GM12873 (cell line): ENCODE measurements at regions not wholly inside any gene's neighbourhood (a gene's known extent, or its start where the extent isn't known, plus 50 kb on each side); places are given as distances from the start of the nearest gene placed in this dataset.
A peak's percentile ranks its signal among the peaks of the same experiment; 100 is the strongest.

Experiments
- TF ChIP-seq, protein P1 (sequence below): IDR thresholded peaks from 2 replicates; pipeline ENCODE4 v1.5.1; 2012; ENCODE audit warnings: low read depth, mild to moderate bottlenecking, moderate library complexity, low read length, control low read depth; ENCODE audit not compliant: insufficient read depth; ENCODE audit errors: missing control alignments

DNA sequence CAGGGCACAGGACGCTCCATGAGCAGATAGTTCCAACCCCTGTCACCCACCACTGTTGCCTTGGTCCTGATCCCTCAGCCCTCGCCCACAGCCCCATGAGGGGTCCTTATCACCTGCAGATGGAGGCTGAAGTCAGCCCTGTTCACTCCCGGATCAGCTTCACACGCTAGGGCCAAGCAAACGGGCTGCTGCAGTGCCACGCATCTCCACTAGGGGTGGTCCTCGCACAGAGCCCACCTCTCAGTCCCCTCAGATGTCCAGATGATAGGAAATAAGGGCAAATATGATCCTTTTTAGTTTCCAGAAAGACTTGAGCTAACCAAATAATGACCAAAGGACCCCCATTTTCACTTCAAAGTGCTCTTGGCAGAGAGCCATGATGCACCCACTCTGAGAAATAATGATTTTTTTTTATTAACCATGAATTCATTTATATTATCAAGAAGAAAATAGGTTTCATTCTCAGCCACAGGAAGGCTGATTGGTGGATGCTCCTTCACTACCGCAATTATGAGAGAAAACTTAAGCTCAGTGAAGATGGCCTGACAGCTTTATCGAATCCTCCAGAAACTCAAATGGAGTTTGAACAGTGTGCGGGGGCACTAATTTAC is 71.9 kb upstream of the KLHL29 start:
- TF ChIP-seq, protein P1, sequence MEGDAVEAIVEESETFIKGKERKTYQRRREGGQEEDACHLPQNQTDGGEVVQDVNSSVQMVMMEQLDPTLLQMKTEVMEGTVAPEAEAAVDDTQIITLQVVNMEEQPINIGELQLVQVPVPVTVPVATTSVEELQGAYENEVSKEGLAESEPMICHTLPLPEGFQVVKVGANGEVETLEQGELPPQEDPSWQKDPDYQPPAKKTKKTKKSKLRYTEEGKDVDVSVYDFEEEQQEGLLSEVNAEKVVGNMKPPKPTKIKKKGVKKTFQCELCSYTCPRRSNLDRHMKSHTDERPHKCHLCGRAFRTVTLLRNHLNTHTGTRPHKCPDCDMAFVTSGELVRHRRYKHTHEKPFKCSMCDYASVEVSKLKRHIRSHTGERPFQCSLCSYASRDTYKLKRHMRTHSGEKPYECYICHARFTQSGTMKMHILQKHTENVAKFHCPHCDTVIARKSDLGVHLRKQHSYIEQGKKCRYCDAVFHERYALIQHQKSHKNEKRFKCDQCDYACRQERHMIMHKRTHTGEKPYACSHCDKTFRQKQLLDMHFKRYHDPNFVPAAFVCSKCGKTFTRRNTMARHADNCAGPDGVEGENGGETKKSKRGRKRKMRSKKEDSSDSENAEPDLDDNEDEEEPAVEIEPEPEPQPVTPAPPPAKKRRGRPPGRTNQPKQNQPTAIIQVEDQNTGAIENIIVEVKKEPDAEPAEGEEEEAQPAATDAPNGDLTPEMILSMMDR, result peak; percentile 98

DNA sequence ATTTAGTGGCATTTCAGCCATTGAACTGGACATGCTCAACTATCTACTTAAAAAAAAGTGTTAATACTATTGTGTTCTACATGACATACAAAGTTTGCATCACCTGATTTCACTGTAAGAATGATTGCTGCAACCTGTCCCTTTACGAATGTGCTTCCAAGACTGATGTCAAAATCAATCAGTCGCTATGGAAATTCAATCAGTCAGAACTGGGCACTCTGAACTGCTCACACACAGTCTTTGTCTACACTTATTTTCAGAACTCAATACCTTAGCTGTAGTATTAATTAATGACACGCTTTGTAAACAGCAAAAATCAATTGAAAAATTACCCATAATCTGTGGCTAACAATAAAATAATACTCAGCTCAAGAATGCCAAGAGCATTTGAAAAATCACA is 70.3 kb upstream of the KLHL29 start:
- TF ChIP-seq, protein P1, result no peak

DNA sequence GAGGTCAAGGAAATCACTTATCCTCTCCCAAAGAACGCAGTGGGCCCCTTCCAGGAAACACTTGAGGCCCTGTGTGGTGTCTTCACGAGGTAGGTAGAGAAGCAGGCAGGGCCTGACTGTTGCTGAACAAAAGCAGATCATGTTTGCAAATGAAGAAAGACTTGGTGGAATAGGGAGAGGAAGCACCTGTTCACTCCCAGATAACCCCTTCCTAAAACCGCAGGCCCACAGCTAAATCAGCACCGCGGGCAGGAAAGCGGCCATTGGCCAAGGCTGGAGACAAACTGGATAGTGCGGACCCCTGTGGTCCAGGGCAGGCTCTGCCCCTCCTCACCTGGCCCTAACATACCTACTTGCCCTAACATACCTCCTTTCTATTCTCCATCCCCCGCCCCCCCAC is 64.9 kb upstream of the KLHL29 start:
- TF ChIP-seq, protein P1, result no peak

DNA sequence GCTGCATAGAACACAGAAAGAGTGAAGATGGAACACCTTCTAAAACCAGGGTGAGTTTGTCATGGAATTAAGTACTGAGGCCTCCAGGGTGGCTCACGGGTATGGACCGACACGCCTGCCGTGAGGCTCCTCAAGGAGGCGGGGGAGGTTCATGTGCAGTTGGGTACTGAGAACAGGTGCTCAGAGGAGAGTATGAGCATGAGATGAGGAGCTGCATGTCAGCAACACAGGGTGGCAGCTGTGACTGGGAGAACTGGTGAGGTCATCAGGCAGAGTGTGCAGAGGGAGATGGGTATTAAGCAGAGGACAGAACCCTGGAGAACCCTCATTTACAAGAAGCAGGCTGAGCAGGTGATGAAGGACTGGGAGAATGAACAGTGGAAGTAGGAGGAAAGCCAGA is 63.2 kb upstream of the KLHL29 start:
- TF ChIP-seq, protein P1, result no peak

DNA sequence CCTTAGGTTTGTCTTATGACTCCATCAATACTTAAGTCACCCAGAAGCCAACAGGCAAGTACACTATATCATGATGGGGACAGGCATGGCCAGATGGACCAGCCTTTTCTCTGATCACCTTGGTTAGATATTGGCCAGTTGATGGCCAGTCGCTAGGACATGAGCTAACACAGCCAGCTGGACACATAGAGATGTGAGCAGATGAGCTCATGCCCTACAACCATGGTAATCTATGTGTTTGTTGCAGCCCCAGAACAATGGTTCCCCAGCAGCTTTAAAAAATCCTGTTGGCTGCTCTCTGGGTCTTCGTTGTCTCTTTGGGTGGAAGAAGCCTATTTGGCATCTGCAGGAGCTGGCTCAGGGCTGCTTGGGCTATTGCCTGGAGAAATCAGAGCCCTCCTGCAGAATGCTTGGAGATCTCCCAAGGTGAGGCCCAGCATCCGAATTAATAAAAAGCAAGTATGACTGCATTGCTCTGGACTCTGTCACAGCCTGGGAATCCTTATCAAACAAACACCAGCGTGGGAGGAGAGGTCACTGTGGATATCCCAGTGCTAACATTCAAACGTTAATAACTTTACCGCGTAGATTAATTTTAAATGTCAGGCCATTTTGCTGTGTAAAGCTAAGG is 62.3 kb upstream of the KLHL29 start:
- TF ChIP-seq, protein P1, result no peak

DNA sequence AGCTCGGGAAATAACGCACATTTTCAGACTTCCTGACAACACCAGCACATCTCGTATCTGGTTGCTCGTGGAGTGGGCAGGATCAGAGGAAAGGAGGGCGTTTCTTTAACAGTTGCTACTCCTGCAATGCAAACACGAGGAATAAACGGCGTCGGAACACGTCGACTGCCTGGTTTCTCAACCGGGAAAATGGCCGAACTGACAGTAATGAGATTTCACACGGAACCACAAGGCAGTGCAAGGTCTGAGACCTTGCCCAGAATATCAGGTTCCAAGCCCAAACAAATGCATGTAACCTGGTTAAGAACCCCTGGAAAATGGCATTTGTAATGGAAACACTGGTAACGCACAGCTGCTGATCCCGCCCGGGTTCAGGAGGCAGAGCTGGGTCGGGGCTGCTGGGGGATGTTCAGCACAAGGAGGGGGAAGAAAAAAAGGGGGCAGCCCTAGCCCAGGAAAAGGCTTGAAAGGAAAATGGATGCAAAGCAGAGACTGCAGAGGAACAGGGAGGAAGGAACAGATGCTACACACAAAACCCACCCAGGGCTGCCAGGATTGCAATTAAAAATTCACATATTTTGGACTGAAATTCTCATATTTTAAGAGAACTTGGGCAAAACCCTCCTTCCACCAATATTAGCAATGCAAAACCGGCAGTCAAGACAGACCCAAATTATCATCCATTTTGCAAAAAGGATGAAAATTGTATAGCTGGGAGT is 61.6 kb upstream of the KLHL29 start:
- TF ChIP-seq, protein P1, result no peak

DNA sequence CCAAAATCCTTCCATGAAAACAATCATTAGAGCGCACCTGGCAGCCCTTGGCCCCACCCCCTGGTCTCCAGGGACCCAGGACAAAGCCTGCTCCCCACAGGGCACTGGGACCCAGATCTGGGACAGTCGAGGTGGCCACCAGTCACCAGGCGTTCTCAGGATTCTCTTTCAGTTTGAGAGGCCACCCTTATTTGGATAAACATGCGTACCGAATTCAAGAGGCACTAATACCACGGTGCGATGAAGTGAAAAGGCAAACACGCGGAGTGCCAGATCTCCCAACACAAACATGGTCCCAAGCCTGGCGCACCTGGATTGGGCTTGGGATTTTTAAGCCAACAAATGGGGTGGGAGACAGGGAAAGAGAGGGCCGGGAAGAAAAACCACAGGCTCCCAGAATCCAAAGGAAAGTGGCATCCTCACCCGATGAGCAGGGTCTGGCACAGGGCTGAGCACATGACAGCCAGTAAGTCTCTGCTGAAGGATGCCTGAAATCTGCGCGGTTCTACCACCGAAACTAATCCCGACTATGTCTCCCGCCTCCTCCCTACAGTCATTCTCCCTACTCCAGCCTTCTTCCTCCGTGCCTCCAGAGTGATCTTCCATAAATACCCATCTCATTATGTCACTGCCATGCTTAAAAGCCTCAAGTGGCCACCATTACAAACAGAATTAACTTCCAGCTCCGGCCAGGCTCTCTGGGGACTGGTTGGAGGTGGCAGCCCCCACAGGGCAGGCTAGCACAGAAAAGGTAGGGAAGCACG is 60.9 kb upstream of the KLHL29 start:
- TF ChIP-seq, protein P1, result no peak
